Thoracic aorta (tissue), 2 donors: ENCODE measurements at regions not wholly inside any gene's neighbourhood (a gene's known extent, or its start where the extent isn't known, plus 50 kb on each side); places are given as distances from the start of the nearest gene placed in this dataset.

Experiments
- ATAC-seq: fragments of 150-250 bp; one replicate; pipeline ENCODE4 v1.8.0; 2017; ENCODE audit warnings: low read depth; ENCODE audit not compliant: insufficient number of reproducible peaks, low FRiP score
- DNase-seq: peaks from one replicate; pipeline ENCODE4 v3.0.0-alpha.2; 2020; ENCODE audit warnings: low spot score
- H3K27ac ChIP-seq, 2 donors: fragments of 200-600 bp; sonication (generic); 1 replicate in 1 of 2; 2 replicates in 1 of 2; pipeline ENCODE4 v1.5.1; 2016; ENCODE audit warnings: mild to moderate bottlenecking in 2 of 2, moderate library complexity in 2 of 2
- H3K27me3 ChIP-seq: fragments of 200-600 bp; sonication (generic); replicated peaks from 2 replicates; pipeline ENCODE4 v1.6.0; 2016; ENCODE audit warnings: mild to moderate bottlenecking; ENCODE audit not compliant: insufficient read depth
- H3K36me3 ChIP-seq: fragments of 200-600 bp; sonication (generic); one replicate; pipeline ENCODE4 v1.5.1; 2016
- H3K4me1 ChIP-seq, 2 donors: fragments of 200-600 bp; sonication (generic); 1 replicate in 1 of 2; 2 replicates in 1 of 2; pipeline versions ENCODE4 v1.5.1 to v1.6.0; 2016; ENCODE audit warnings: low read depth in 2 of 2, mild to moderate bottlenecking in 1 of 2; ENCODE audit not compliant: control insufficient read depth in 1 of 2
- H3K4me3 ChIP-seq: fragments of 200-600 bp; sonication (generic); 2 replicates; pipeline ENCODE4 v1.5.1; 2016; ENCODE audit warnings: mild to moderate bottlenecking
- H3K9me3 ChIP-seq: fragments of 200-600 bp; sonication (generic); 2 replicates; pipeline ENCODE4 v1.5.1; 2016
- CTCF ChIP-seq: fragments of 200-600 bp; sonication (generic); IDR thresholded peaks from one replicate; pipeline ENCODE4 v1.5.1; 2019; ENCODE audit warnings: antibody characterized with exemption

GRCh38 chr2:238988752-238989151 lies 140.9 kb downstream of the TWIST2 start:
- no peak for DNase-seq
- Histone ChIP-seq H3K27ac (no peak overlapping the region), H3K27me3 (no peaks in the 10 kb centered on the region), H3K4me1 (no peaks in the 10 kb centered on the region), H3K36me3 (no peaks in the 10 kb centered on the region), H3K4me3 (no peak overlapping the region), H3K9me3 (no peaks in the 10 kb centered on the region)
- no peak for ATAC-seq
- TF ChIP-seq CTCF, result no peak

GRCh38 chr2:238989484-238989883 lies 141.6 kb downstream of the TWIST2 start:
- no peak for ATAC-seq
- Histone ChIP-seq H3K4me3 (no peak overlapping the region), H3K27ac (no peak overlapping the region), H3K36me3 (no peaks in the 10 kb centered on the region), H3K27me3 (no peaks in the 10 kb centered on the region), H3K4me1 (no peaks in the 10 kb centered on the region), H3K9me3 (no peaks in the 10 kb centered on the region)
- no peak for DNase-seq
- TF ChIP-seq CTCF, result no peak

GRCh38 chr2:238994432-238994831 lies 146.5 kb downstream of the TWIST2 start:
- Histone ChIP-seq H3K27me3 (no peaks in the 10 kb centered on the region), H3K27ac (no peak overlapping the region), H3K9me3 (no peaks in the 10 kb centered on the region), H3K36me3 (no peaks in the 10 kb centered on the region), H3K4me1 (peaks cover 3 to 16% of the 10 kb centered on the region in 2 donors), H3K4me3 (no peak overlapping the region)
- no peak for TF ChIP-seq CTCF
- ATAC-seq (no peak), DNase-seq (no peak)

- no peak overlapping the region for H3K27ac ChIP-seq
- no peaks in the 10 kb centered on the region for H3K9me3 ChIP-seq
- ATAC-seq (no peak), DNase-seq (no peak)
- H3K4me3 ChIP-seq, result no peak overlapping the region
- peaks cover 3 to 16% of the 10 kb centered on the region in 2 donors for H3K4me1 ChIP-seq
- no peaks in the 10 kb centered on the region for H3K27me3 ChIP-seq
- no peaks in the 10 kb centered on the region for H3K36me3 ChIP-seq
- no peak for TF ChIP-seq CTCF
These were observed 147.0 kb downstream of the TWIST2 start for GRCh38 chr2:238994876-238995275.

- Histone ChIP-seq H3K4me1 (peaks cover 3 to 16% of the 10 kb centered on the region in 2 donors), H3K9me3 (no peaks in the 10 kb centered on the region), H3K36me3 (no peaks in the 10 kb centered on the region), H3K4me3 (no peak overlapping the region), H3K27me3 (no peaks in the 10 kb centered on the region), H3K27ac (no peak overlapping the region)
- ATAC-seq, result no peak
- TF ChIP-seq CTCF, result no peak
- DNase-seq, result no peak
These were observed 147.7 kb downstream of the TWIST2 start for GRCh38 chr2:238995634-238996033.
